MCF 10A (cell line): ENCODE measurements at regions not wholly inside any gene's neighbourhood (a gene's known extent, or its start where the extent isn't known, plus 50 kb on each side); places are given as distances from the start of the nearest gene placed in this dataset.

Source experiments
- BruUV-seq: library from RNA; stranded (reverse); fragments of 400-500 nt; replicated peaks from 2 replicates; lab custom pipeline; 2021; lab: Mats Ljungman, UMichigan
- CTCF ChIA-PET: fragments of 300-600 bp; sonication (Branson Sonifier 250); formaldehyde crosslinking; extraction: SDS; loops from one replicate; lab custom pipeline; 2021; ENCODE audit warnings: antibody characterized with exemption, inconsistent platforms; lab: Yijun Ruan, JAX
- POLR2A ChIA-PET: fragments of 300-600, 350-650 bp; sonication (Branson Sonifier 250); formaldehyde crosslinking; extraction: SDS; loops from one replicate; lab custom pipeline; 2020; ENCODE audit warnings: antibody characterized with exemption, inconsistent platforms; lab: Yijun Ruan, JAX
- DNase-seq: peaks from one replicate; pipeline ENCODE4 v3.0.0-alpha.2; 2018; ENCODE audit not compliant: unreplicated experiment
- H3K27ac Mint-ChIP-seq: one replicate; pipeline ENCODE4 v1.8.0; 2022; ENCODE audit warnings: mild to moderate bottlenecking, low read depth, mixed read lengths; ENCODE audit not compliant: unreplicated experiment
- H3K27me3 Mint-ChIP-seq: one replicate; pipeline ENCODE4 v1.8.0; 2022; ENCODE audit warnings: mixed read lengths; ENCODE audit not compliant: insufficient read depth, unreplicated experiment
- H3K36me3 Mint-ChIP-seq: one replicate; pipeline ENCODE4 v1.8.0; 2022; ENCODE audit warnings: mild to moderate bottlenecking, moderate library complexity, mixed read lengths; ENCODE audit not compliant: insufficient read depth, unreplicated experiment
- H3K4me1 Mint-ChIP-seq: one replicate; pipeline ENCODE4 v1.8.0; 2022; ENCODE audit warnings: mixed read lengths; ENCODE audit not compliant: insufficient read depth, unreplicated experiment
- H3K4me3 Mint-ChIP-seq: one replicate; pipeline ENCODE4 v1.8.0; 2022; ENCODE audit warnings: mild to moderate bottlenecking, moderate library complexity, mixed read lengths; ENCODE audit not compliant: unreplicated experiment
- H3K9me3 Mint-ChIP-seq: one replicate; pipeline ENCODE4 v1.8.0; 2022; ENCODE audit warnings: mixed read lengths; ENCODE audit not compliant: unreplicated experiment
- CTCF ChIP-seq: fragments of 200-600 bp; IDR thresholded peaks from one replicate; pipeline ENCODE4 v1.8.0; 2022; ENCODE audit warnings: antibody characterized with exemption, mild to moderate bottlenecking; ENCODE audit not compliant: unreplicated experiment
- intact Hi-C: fragments of 100-400 bp; cut with micrococcal nuclease; formaldehyde crosslinking; loops from 2 replicates; pipeline ENCODE4 v1.14.1; 2022

- peaks cover 5% of the 10 kb centered on the region for H3K4me1 Mint-ChIP-seq
- no peak for TF ChIP-seq CTCF
- DNase-seq = no peak
- no peak overlapping the region for H3K4me3 Mint-ChIP-seq
- no TSS peak for BruUV-seq
- no peaks in the 10 kb centered on the region for H3K36me3 Mint-ChIP-seq
- ChIA-PET CTCF (no interaction called here), POLR2A (no interaction called here)
- H3K9me3 Mint-ChIP-seq = peaks cover 7% of the 10 kb centered on the region
- no peaks in the 10 kb centered on the region for H3K27me3 Mint-ChIP-seq
- intact Hi-C loops = no loop called here
- no peak overlapping the region for H3K27ac Mint-ChIP-seq
These were observed 349.0 kb downstream of the CYRIA start for GRCh38 chr2:16316456-16317210.

- Mint-ChIP-seq H3K4me3 (no peak overlapping the region), H3K36me3 (no peaks in the 10 kb centered on the region), H3K9me3 (peaks cover 7% of the 10 kb centered on the region), H3K4me1 (peaks cover 5% of the 10 kb centered on the region), H3K27ac (no peak overlapping the region), H3K27me3 (no peaks in the 10 kb centered on the region)
- no peak for DNase-seq
- intact Hi-C loops = no loop called here
- no TSS peak for BruUV-seq
- POLR2A ChIA-PET = no interaction called here
- CTCF ChIA-PET = no interaction called here
- TF ChIP-seq CTCF = no peak
These were observed 349.7 kb downstream of the CYRIA start for GRCh38 chr2:16315908-16316307.

DNA sequence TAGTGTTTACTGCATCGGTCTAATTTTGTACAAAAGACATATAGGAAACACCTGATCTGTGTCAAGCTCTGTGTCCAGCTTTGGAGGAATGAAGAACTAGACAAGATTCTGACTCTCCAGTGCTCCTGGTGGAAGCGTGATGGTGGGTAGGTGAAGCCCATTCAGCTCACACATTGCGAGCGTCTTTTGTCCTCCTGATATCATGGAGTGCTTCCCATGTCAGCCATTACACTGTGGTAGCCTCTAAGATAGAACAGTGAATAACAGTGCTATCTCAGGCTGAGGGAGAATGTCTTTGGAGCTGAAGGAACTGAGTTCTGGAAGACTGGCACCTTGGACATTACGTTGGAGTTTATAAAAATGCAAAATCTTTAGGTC is 350.2 kb downstream of the CYRIA start:
- Mint-ChIP-seq H3K27ac (no peak overlapping the region), H3K9me3 (peaks cover 7% of the 10 kb centered on the region), H3K4me1 (peaks cover 5% of the 10 kb centered on the region), H3K27me3 (no peaks in the 10 kb centered on the region), H3K4me3 (no peak overlapping the region), H3K36me3 (no peaks in the 10 kb centered on the region)
- POLR2A ChIA-PET = no interaction called here
- DNase-seq = no peak
- CTCF ChIA-PET = no interaction called here
- intact Hi-C loops = no loop called here
- TF ChIP-seq CTCF = no peak
- no TSS peak for BruUV-seq

- no peak for TF ChIP-seq CTCF
- H3K27me3 Mint-ChIP-seq = no peaks in the 10 kb centered on the region
- H3K36me3 Mint-ChIP-seq = no peaks in the 10 kb centered on the region
- H3K9me3 Mint-ChIP-seq = peaks cover 7% of the 10 kb centered on the region
- ChIA-PET POLR2A (no interaction called here), CTCF (interaction anchor here (0.6 kb wide), 1 partner anchor 36 kb away, joined by 3 read pairs; no protein-coding TSS in a partner anchor)
- H3K27ac Mint-ChIP-seq = no peak overlapping the region
- no peak overlapping the region for H3K4me3 Mint-ChIP-seq
- intact Hi-C loops = no loop called here
- no peak for DNase-seq
- BruUV-seq = no TSS peak
- H3K4me1 Mint-ChIP-seq = peaks cover 5% of the 10 kb centered on the region
These were observed 350.8 kb downstream of the CYRIA start for GRCh38 chr2:16314691-16315457.
